Activated CD4-positive, alpha-beta T cell treated with anti-CD3 and anti-CD28 coated beads, Interleukin-2, amount 10 ng/mL, durations not matched to agents 7 days and 5 days (primary cell): ENCODE measurements at regions not wholly inside any gene's neighbourhood (a gene's known extent, or its start where the extent isn't known, plus 50 kb on each side); places are given as distances from the start of the nearest gene placed in this dataset.

Experiments used
- CTCF ChIA-PET: fragments of 350-600 bp; sonication (Branson Sonifier 250); formaldehyde crosslinking; loops from one replicate; lab custom pipeline; 2021; ENCODE audit warnings: antibody characterized with exemption; lab: Charles Lee
- POLR2A ChIA-PET: fragments of 350-600 bp; sonication (Branson Sonifier 250); formaldehyde crosslinking; loops from one replicate; lab custom pipeline; 2021; ENCODE audit warnings: antibody characterized with exemption; lab: Charles Lee
- DNase-seq: peaks from one replicate; pipeline ENCODE4 v3.0.0-alpha.2; 2020
- H3K27ac Mint-ChIP-seq: one replicate; pipeline ENCODE4 v1.8.0; 2021; ENCODE audit warnings: mild to moderate bottlenecking, moderate library complexity, mixed read lengths
- H3K27me3 Mint-ChIP-seq: one replicate; pipeline ENCODE4 v1.8.0; 2021; ENCODE audit warnings: mixed read lengths
- H3K36me3 Mint-ChIP-seq: one replicate; pipeline ENCODE4 v1.8.0; 2021; ENCODE audit warnings: low read depth, mixed read lengths
- H3K4me1 Mint-ChIP-seq: one replicate; pipeline ENCODE4 v1.8.0; 2021; ENCODE audit warnings: mixed read lengths
- H3K4me3 Mint-ChIP-seq: one replicate; pipeline ENCODE4 v1.8.0; 2021; ENCODE audit warnings: mild to moderate bottlenecking, moderate library complexity, mixed read lengths
- H3K9me3 Mint-ChIP-seq: one replicate; pipeline ENCODE4 v1.8.0; 2021; ENCODE audit warnings: mixed read lengths

DNA sequence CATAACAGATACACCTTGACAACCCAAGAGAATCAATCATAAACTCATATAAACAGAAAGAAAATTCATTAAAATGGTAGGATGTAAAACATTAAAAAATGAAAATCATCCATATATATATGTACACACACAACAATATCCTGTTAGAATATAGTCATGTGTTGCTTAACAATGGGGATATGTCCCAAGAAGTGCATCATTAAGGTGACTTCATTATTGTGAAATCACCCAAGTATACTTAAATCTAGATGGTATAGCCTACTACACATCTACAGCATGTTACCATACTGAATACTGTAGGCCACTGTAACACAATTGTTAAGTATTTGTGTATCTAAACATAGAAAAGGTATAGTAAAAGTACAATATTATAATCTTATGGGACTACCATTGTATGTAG, 115.8 kb upstream of the TMEM168 start:
- ChIA-PET POLR2A (no interaction called here), CTCF (no interaction called here)
- DNase-seq: no peak
- H3K27me3 Mint-ChIP-seq: no peaks in the 10 kb centered on the region
- no peak overlapping the region for H3K4me3 Mint-ChIP-seq
- no peak overlapping the region for H3K27ac Mint-ChIP-seq
- H3K9me3 Mint-ChIP-seq: peaks cover 20% of the 10 kb centered on the region
- H3K4me1 Mint-ChIP-seq: no peaks in the 10 kb centered on the region
- H3K36me3 Mint-ChIP-seq: peaks cover 9% of the 10 kb centered on the region

DNA sequence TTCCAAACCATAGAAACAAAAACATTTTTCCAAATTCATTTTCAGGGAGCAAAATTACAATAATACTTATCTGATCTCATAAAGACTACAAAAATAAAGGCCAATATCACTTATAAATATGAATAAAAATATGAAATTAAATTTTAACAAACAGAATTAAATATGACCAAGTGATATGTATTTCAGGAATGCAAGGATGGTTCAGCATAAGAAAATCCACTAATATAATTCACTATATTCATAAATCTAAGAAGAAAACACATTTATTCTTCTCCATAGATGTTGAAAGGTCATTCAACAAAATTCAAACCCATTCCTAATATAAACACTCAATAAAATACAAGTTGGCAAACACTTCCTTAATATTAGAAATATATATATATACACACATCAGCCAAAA, 115.2 kb upstream of the TMEM168 start:
- H3K27me3 Mint-ChIP-seq: no peaks in the 10 kb centered on the region
- H3K36me3 Mint-ChIP-seq: peaks cover 5% of the 10 kb centered on the region
- no peak overlapping the region for H3K4me3 Mint-ChIP-seq
- no peak overlapping the region for H3K27ac Mint-ChIP-seq
- H3K4me1 Mint-ChIP-seq: no peaks in the 10 kb centered on the region
- H3K9me3 Mint-ChIP-seq: peaks cover 16% of the 10 kb centered on the region
- DNase-seq: no peak
- CTCF ChIA-PET: no interaction called here
- POLR2A ChIA-PET: no interaction called here

DNA sequence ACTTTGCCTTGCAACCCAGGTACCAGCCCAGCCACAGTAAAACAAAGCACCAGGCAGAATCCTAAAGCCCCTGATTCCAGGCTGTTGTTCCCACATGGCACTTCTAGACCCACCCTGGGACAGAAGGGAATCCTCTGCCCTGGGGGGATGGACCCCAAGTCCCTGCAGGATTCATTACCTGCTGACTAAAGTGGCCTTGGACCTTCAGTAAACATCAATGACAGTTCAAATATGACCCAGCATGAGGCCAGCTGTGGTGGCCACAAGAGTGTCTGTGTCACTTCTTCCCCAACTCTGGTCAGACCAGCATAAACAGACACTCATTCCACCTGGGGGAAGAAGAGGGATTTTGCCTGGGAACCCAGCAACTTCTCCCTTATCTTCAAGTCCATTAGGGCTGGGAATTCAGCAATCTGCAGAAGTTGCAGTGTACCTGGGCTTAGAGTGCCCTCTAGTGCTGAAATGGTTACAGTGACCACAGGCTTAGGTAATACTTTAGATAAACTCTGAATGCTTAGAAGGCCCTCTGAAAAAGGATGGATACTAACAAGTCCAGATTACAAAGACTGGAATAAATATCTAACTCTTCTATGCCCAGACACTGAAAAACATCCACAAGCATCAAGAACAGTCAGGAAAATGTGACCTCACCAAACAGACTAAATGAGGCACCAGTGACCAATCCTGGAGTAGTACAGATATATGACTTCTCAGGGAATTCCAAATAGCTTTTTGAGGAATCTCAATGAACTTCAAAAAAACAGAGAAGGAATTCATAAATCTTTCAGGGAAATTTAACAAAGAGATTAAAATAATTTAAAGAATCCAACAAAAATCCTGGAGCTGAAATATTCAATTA, 108.5 kb upstream of the TMEM168 start:
- Mint-ChIP-seq H3K4me3 (no peak overlapping the region), H3K9me3 (peaks cover 5% of the 10 kb centered on the region), H3K4me1 (no peaks in the 10 kb centered on the region), H3K27me3 (no peaks in the 10 kb centered on the region), H3K27ac (no peak overlapping the region), H3K36me3 (peaks cover 7% of the 10 kb centered on the region)
- peak; percentile 54 for DNase-seq
- CTCF ChIA-PET: no interaction called here
- POLR2A ChIA-PET: no interaction called here

DNA sequence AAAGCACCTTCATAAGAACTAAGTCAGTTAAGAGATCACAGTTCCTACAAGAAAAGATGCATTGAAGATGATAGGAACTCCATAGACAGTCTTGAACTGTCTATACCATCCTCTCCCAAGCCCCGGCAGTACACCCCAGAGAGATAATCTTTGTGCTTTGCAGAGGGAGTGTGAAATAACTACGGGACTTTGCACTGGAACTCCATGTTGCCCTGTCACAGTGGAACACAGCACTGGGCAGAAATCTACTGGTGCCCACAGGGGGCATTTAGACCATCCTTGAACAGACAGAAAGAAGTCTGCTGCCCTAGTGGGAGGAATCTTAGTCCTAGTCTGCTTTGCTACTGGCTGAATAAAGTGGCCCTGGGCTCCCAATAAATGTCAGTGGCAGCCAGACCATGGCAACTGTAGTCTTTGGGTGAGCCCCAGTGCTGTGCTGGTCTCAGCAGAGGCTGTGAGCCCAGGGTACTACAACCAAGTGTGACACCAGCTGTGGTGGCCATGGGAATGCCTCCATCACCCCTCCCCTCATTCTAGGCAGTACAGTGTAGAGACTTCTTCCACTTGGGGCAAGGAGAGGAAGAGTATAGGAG, 107.7 kb upstream of the TMEM168 start:
- no peak for DNase-seq
- POLR2A ChIA-PET: no interaction called here
- Mint-ChIP-seq H3K27ac (no peak overlapping the region), H3K4me3 (no peak overlapping the region), H3K27me3 (no peaks in the 10 kb centered on the region), H3K4me1 (no peaks in the 10 kb centered on the region), H3K36me3 (peaks cover 7% of the 10 kb centered on the region), H3K9me3 (peaks cover 5% of the 10 kb centered on the region)
- CTCF ChIA-PET: no interaction called here

DNA sequence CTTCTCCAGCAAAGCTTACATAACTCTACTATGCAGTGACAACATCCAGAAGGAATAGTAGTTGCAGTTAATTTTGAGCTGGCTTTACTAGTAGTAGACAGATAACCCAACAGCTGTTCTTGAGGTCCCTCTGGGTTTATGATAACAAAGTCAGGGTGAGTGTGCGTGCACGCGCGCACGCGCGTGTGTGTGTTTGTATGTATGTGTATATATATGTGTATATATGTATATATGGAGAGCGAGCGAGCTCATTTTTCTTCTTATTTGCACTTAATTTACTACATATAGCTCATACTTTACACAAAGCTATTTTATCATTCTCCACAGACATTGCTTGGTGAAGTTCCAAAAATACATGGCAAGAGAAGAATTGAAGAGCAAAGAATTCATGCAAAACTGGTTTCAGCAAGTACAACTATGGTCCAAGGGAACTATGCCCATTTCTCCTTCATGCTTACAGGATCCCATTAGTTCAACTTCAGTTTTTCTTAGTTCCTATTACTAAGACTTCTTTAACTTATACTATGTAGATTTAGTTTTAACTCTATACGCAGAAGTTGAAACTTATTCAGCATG, 105.9 kb upstream of the TMEM168 start:
- peaks cover 10% of the 10 kb centered on the region for H3K36me3 Mint-ChIP-seq

DNA sequence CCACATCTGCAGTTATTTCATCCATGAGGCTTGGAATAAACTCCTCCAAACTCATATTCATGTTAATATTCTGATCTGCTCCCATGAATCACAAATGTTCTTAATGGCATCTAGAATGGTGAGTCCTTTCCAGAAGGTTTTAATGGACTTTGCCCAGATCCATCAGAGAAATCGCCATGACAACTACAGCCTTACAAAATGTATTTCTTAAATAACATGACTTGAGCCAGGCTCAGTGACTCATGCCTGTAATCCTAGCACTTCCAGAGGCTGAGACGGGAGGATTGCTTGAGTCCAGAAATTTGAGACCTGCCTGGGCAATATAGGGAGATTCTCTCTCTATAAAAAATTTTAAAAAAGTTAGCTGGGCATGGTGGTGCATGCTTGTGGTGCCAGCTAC, 102.1 kb upstream of the TMEM168 start:
- H3K4me3 Mint-ChIP-seq: no peak overlapping the region
- DNase-seq: no peak
- no peaks in the 10 kb centered on the region for H3K4me1 Mint-ChIP-seq
- POLR2A ChIA-PET: no interaction called here
- H3K27ac Mint-ChIP-seq: no peak overlapping the region
- no peaks in the 10 kb centered on the region for H3K27me3 Mint-ChIP-seq
- H3K36me3 Mint-ChIP-seq: peaks cover 14% of the 10 kb centered on the region
- CTCF ChIA-PET: no interaction called here
- no peaks in the 10 kb centered on the region for H3K9me3 Mint-ChIP-seq

More for the DNA sequence above, 105.9 kb upstream of the TMEM168 start:
- Mint-ChIP-seq H3K9me3 (no peaks in the 10 kb centered on the region), H3K4me1 (no peaks in the 10 kb centered on the region), H3K27ac (no peak overlapping the region), H3K4me3 (no peak overlapping the region), H3K27me3 (no peaks in the 10 kb centered on the region)
- DNase-seq: no peak
- CTCF ChIA-PET: interaction anchor here (1.0 kb wide), 2 partner anchors 345 to 346 kb away, joined by 3 read pairs; no protein-coding TSS in a partner anchor
- POLR2A ChIA-PET: no interaction called here

DNA sequence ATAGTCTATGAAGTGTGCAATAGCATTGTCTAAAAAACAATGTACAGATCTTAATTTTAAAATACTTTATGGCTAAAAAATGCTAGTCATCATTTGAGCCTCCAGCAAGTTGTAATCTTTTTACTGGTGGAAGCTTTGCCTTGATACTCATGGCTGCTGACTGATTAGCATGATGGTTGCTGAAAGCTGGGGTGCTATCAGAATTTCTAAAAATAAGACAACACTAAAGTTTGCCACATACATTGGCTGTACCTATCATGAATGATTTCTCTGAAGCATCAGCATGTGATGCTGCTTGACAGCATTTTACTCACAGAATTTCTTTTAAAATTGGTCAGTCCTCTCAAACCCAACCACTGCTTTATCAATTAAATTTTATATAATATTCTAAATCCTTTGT, 101.5 kb upstream of the TMEM168 start:
- ChIA-PET POLR2A (no interaction called here), CTCF (no interaction called here)
- Mint-ChIP-seq H3K27ac (no peak overlapping the region), H3K9me3 (no peaks in the 10 kb centered on the region), H3K4me1 (no peaks in the 10 kb centered on the region), H3K4me3 (no peak overlapping the region), H3K36me3 (peaks cover 14% of the 10 kb centered on the region), H3K27me3 (no peaks in the 10 kb centered on the region)
- DNase-seq: no peak

DNA sequence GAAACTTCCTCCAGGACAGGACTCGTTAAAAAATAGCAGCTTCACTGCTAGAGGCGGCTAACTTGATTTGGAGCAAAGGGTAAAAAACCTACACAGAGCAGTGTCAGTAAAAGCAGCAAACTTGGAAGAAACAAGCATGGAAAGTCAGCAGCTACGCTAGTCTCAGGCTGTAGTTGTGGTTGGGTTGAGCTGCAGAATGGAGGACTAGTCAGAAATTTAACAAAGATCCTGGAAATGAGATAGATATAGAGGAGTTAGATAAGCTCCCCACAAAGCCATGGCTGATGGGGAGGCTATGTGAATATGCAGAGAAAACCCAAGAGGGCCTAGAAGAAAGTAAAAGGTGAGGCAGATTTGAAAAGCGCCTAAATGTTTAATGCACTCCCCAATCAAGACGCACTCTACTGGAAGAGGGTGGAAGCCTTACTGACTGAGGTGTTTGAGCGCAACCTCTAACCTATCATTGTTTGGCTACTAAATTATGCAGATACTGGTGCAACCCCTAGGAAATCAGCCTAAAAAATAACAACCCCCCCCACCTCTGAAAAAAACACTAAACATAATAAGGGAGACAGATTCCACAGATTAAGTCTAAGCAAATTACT, 99.7 kb upstream of the TMEM168 start:
- Mint-ChIP-seq H3K27me3 (no peaks in the 10 kb centered on the region), H3K9me3 (peaks cover 2% of the 10 kb centered on the region), H3K4me1 (no peaks in the 10 kb centered on the region), H3K27ac (no peak overlapping the region), H3K36me3 (peaks cover 27% of the 10 kb centered on the region), H3K4me3 (no peak overlapping the region)
- ChIA-PET POLR2A (no interaction called here), CTCF (no interaction called here)
- DNase-seq: no peak

DNA sequence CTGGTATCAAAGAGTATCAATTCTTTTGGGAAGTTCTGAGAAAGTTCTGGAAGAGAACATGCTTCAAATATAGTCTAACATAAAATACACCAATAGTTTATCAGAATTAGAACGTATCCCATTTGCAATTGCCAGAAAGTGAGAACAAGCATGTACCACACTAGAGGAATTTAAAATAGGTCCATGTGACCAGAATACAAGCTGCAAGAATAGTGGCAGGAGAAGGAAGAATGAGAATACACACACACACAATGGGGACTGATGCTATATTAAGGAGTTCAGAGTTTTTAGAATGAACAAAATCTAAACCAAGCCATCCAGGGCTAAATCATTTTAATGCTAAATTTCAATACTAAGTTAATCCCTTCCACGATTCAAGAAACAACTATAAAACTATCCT, 99.1 kb upstream of the TMEM168 start:
- DNase-seq: no peak
- H3K9me3 Mint-ChIP-seq: peaks cover 2% of the 10 kb centered on the region
- H3K27ac Mint-ChIP-seq: no peak overlapping the region
- H3K4me3 Mint-ChIP-seq: no peak overlapping the region
- H3K27me3 Mint-ChIP-seq: no peaks in the 10 kb centered on the region
- H3K36me3 Mint-ChIP-seq: peaks cover 25% of the 10 kb centered on the region
- ChIA-PET POLR2A (no interaction called here), CTCF (no interaction called here)
- no peaks in the 10 kb centered on the region for H3K4me1 Mint-ChIP-seq

DNA sequence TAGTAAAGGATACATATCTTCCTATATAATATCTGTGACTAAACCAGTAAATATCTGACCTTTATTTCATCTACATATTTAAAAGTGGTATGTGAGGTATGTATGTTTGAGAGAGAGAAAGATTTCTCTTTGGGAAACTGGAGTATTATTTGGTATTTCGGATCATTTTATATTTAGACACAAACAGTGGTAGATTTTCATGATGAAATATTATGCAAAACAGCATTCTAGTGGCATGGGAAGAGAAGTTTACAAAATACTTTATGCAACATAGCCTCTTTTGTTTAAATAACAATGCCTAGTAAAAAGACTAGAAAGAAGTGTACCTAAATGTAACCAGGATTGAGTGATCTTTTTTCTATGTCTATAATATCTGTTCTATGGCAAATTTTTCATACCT, 98.6 kb upstream of the TMEM168 start:
- peaks cover 26% of the 10 kb centered on the region for H3K36me3 Mint-ChIP-seq
- H3K4me1 Mint-ChIP-seq: no peaks in the 10 kb centered on the region
- ChIA-PET CTCF (no interaction called here), POLR2A (no interaction called here)
- peaks cover 2% of the 10 kb centered on the region for H3K9me3 Mint-ChIP-seq
- no peak overlapping the region for H3K4me3 Mint-ChIP-seq
- no peak overlapping the region for H3K27ac Mint-ChIP-seq
- H3K27me3 Mint-ChIP-seq: no peaks in the 10 kb centered on the region
- DNase-seq: no peak

DNA sequence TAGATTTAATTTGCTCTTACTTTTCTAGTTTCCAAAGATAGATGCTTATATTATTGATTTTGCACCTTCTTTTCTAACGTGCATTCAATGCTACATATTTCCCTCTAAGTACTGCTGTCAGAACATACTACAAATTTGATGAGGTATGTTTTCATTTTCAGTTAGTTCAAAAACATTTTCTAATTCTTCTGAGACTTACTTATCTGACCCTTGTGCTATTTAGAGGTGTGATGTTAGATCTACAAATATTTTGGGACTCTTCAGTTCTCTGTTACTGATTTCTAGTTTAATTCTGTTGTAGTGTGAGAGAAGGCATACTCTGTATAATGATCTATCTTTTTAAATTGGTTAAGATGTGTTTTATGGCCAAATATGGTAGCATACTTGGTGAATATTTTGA, 97.8 kb upstream of the TMEM168 start:
- ChIA-PET CTCF (no interaction called here), POLR2A (no interaction called here)
- no peak for DNase-seq
- no peak overlapping the region for H3K4me3 Mint-ChIP-seq
- H3K36me3 Mint-ChIP-seq: peaks cover 26% of the 10 kb centered on the region
- H3K9me3 Mint-ChIP-seq: peaks cover 2% of the 10 kb centered on the region
- no peaks in the 10 kb centered on the region for H3K4me1 Mint-ChIP-seq
- H3K27ac Mint-ChIP-seq: no peak overlapping the region
- H3K27me3 Mint-ChIP-seq: no peaks in the 10 kb centered on the region

DNA sequence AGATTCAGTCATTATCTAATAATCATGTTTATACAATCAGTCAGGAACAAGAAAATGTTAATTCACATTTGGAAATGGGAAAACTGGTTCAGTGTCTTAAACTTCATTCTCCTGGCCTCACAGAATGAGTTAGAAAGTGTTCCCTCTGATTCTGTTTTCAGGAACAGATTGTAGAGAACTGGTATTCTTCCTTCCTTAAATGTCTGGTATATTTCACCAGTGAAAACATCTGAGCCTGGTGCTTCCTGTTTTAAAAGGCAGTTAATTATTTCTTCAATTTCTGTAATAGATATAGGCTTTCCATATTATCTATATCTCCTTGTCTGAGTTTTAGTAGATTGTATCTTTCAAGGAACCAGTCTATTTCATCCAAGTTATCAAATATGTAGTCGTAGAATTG, 97.1 kb upstream of the TMEM168 start:
- H3K27me3 Mint-ChIP-seq: no peaks in the 10 kb centered on the region
- H3K27ac Mint-ChIP-seq: no peak overlapping the region
- no peak for DNase-seq
- no peaks in the 10 kb centered on the region for H3K4me1 Mint-ChIP-seq
- ChIA-PET POLR2A (no interaction called here), CTCF (no interaction called here)
- no peak overlapping the region for H3K4me3 Mint-ChIP-seq
- H3K9me3 Mint-ChIP-seq: peaks cover 2% of the 10 kb centered on the region
- H3K36me3 Mint-ChIP-seq: peaks cover 26% of the 10 kb centered on the region

DNA sequence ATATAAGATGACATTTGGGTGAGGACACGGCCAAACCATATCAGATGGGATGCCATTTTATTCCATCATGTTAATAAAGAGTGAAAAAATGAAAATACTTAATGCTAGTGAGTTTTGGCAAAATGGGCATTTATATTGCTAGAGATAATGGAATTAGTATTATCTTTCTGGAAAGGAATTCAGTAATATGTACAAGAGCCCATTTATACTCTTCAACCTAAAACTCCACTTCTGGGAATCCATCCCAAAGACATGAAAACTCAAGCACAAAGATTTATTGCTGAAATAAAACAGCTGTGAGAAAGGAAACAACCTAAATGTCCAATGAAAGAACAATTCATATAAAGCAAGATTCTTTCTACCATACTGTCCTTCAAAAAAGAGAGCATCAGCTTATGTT, 96.0 kb upstream of the TMEM168 start:
- Mint-ChIP-seq H3K27ac (no peak overlapping the region), H3K4me3 (no peak overlapping the region), H3K27me3 (no peaks in the 10 kb centered on the region), H3K9me3 (peaks cover 2% of the 10 kb centered on the region), H3K4me1 (no peaks in the 10 kb centered on the region), H3K36me3 (peaks cover 23% of the 10 kb centered on the region)
- POLR2A ChIA-PET: interaction anchor here (0.6 kb wide), 1 partner anchor 411 kb away, joined by 4 read pairs; no protein-coding TSS in a partner anchor
- no peak for DNase-seq
- CTCF ChIA-PET: no interaction called here
